Skin of body (tissue), 1 donor: ENCODE measurements at regions not wholly inside any gene's neighbourhood (a gene's known extent, or its start where the extent isn't known, plus 50 kb on each side); places are given as distances from the start of the nearest gene placed in this dataset.

Experiments
- DNase-seq: peaks from one replicate; lab custom pipeline; 2025; lab: John Stamatoyannopoulos, UW

- no peak for DNase-seq
These were observed 219.8 kb downstream of the C9orf50 start for GRCh38 chr9:129400971-129401622.

GRCh38 chr9:129400001-129400970 is 220.6 kb downstream of the C9orf50 start:
- DNase-seq = no peak

- DNase-seq = no peak
These were observed 221.3 kb downstream of the C9orf50 start for GRCh38 chr9:129399634-129399990.

GRCh38 chr9:129398961-129399633 is 221.0 kb upstream of the IER5L start:
- DNase-seq = no peak

GRCh38 chr9:129398101-129398960 is 220.3 kb upstream of the IER5L start:
- no peak for DNase-seq

- DNase-seq = no peak
These were observed 219.3 kb upstream of the IER5L start for GRCh38 chr9:129397335-129397734.

GRCh38 chr9:129396365-129396708 is 218.3 kb upstream of the IER5L start:
- no peak for DNase-seq

GRCh38 chr9:129395633-129396364 is 217.7 kb upstream of the IER5L start:
- no peak for DNase-seq

- no peak for DNase-seq
These were observed 216.8 kb upstream of the IER5L start for GRCh38 chr9:129394886-129395279.

- DNase-seq = no peak
These were observed 216.2 kb upstream of the IER5L start for GRCh38 chr9:129394061-129394885.

GRCh38 chr9:129393064-129393463 is 215.0 kb upstream of the IER5L start:
- DNase-seq = no peak

GRCh38 chr9:129392093-129392541 is 214.1 kb upstream of the IER5L start:
- no peak for DNase-seq

- no peak for DNase-seq
These were observed 213.2 kb upstream of the IER5L start for GRCh38 chr9:129391221-129391661.

GRCh38 chr9:129390541-129390940 is 212.5 kb upstream of the IER5L start:
- no peak for DNase-seq

- DNase-seq = no peak
These were observed 209.8 kb upstream of the IER5L start for GRCh38 chr9:129387822-129388221.

GRCh38 chr9:129386812-129387177 is 208.7 kb upstream of the IER5L start:
- no peak for DNase-seq

GRCh38 chr9:129385211-129385934 is 207.3 kb upstream of the IER5L start:
- no peak for DNase-seq

- no peak for DNase-seq
These were observed 206.6 kb upstream of the IER5L start for GRCh38 chr9:129384491-129385210.
